Endothelial cell of umbilical vein (primary cell): ENCODE measurements at regions not wholly inside any gene's neighbourhood (a gene's known extent, or its start where the extent isn't known, plus 50 kb on each side); places are given as distances from the start of the nearest gene placed in this dataset.

Experiments used
- CTCF ChIP-seq, 2 donors: IDR thresholded peaks; 1 replicate in 1 of 2; 2 replicates in 1 of 2; pipeline ENCODE4 v1.5.1; 2011; ENCODE audit warnings: low read length in 2 of 2, mild to moderate bottlenecking in 2 of 2, moderate library complexity in 2 of 2, control low read depth in 1 of 2, inconsistent platforms in 1 of 2, low read depth in 1 of 2; ENCODE audit not compliant: insufficient read depth in 1 of 2; ENCODE audit errors: extremely low read depth in 1 of 2
- EZH2 ChIP-seq: IDR thresholded peaks from 2 replicates; pipeline ENCODE4 v1.6.1; 2012; ENCODE audit warnings: borderline replicate concordance, low read depth, mild to moderate bottlenecking, moderate library complexity, low read length, inconsistent platforms; ENCODE audit not compliant: severe bottlenecking

- no peak for TF ChIP-seq CTCF (IDR thresholded peaks at IDR 0.05; ENCODE audit: extremely low read depth in 1 of 2, insufficient read depth in 1 of 2, low read depth in 1 of 2, low read length in 2 of 2)
- TF ChIP-seq EZH2, result no peak
These were observed 230.0 kb downstream of the KBTBD8 start for GRCh38 chr3:67228136-67228535.
